C4-2B (cell line): ENCODE measurements at regions not wholly inside any gene's neighbourhood (a gene's known extent, or its start where the extent isn't known, plus 50 kb on each side); places are given as distances from the start of the nearest gene placed in this dataset.

Source experiments
- CTCF ChIP-seq: fragments of 450-650 bp; conservative IDR thresholded peaks from 2 replicates; pipeline ENCODE4 v1.5.1; 2017; ENCODE audit warnings: mild to moderate bottlenecking
- ZFX ChIP-seq: fragments of 450-650 bp; IDR thresholded peaks from 2 replicates; pipeline ENCODE4 v1.6.1; 2017

- no peak for TF ChIP-seq CTCF
- no peak for TF ChIP-seq ZFX
Observed at GRCh38 chr20:22475662-22476061, 108.7 kb downstream of the FOXA2 start.
